ENCODE measurements at regions not wholly inside any gene's neighbourhood (a gene's known extent, or its start where the extent isn't known, plus 50 kb on each side); places are given as distances from the start of the nearest gene placed in this dataset.
A peak's percentile ranks its signal among the peaks of the same experiment; 100 is the strongest.

- no peak overlapping the region for H3K27ac ChIP-seq (ENCODE audit: low read depth, low read length)
- no peaks in the 10 kb centered on the region for H3K27me3 ChIP-seq (ENCODE audit: insufficient read depth, low read length)
- no peaks in the 10 kb centered on the region for H3K36me3 ChIP-seq (ENCODE audit: insufficient read depth, low read length)
- peak overlapping the region; percentile 90 for H2AFZ ChIP-seq (ENCODE audit: low read length)
- TF ChIP-seq CTCF (IDR thresholded peaks at IDR 0.05; ENCODE audit: extremely low read depth, low read depth, low read length): no peak
- H4K20me1 ChIP-seq (ENCODE audit: insufficient read depth, low read length): no peaks in the 10 kb centered on the region
- no peaks in the 10 kb centered on the region for H3K79me2 ChIP-seq (ENCODE audit: insufficient read depth, low read length)
- peak; percentile 31 for DNase-seq (ENCODE audit: insufficient read length, low spot score, missing footprints)
- H3K4me2 ChIP-seq (ENCODE audit: insufficient read depth, low read length): peak overlapping the region; percentile 65
- H3K9me3 ChIP-seq (ENCODE audit: low read depth, low read length): no peaks in the 10 kb centered on the region
- peak overlapping the region; percentile 58 for H3K4me3 ChIP-seq (ENCODE audit: insufficient read depth, low read length)
- H3K4me1 ChIP-seq (ENCODE audit: insufficient read depth, low read length): peaks cover 2% of the 10 kb centered on the region
Observed at GRCh38 chr10:35765066-35765527, 123.0 kb upstream of the FZD8 start.

DNA sequence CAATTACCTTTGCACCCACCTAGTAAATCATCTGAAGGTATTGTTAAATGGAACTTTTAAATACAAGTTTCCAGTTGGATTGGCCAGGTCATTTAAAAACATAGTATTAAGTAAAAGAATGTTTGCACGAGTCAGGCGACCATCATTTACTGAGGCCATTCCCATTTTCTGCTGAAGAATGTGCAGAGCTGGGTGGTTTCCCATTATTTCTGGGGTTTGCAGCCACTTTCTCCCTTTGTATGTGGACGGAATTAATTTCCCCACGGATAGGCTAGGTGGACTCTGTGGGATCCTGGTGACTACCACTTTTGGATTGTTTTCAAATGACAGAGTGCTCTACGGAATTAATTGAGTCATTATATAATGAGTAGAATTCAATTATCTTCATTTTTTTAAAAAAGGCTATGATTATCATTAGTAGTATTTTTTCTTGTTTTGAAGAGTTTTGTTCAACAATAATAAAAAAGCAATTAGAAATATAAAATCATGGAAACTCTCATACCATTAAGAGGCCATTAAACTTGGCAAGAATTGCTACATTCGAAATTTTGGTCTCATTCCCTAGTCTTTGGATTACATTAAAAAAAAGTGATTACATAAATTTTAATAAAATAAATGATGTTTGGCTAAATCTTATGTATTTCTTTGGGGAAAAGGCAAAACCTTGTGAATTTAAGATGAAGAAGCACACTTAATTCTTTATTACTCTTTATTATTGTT lies 120.4 kb upstream of the FZD8 start:
- Histone ChIP-seq H3K4me1 (ENCODE audit: insufficient read depth, low read length) (no peaks in the 10 kb centered on the region), H3K79me2 (ENCODE audit: insufficient read depth, low read length) (no peaks in the 10 kb centered on the region), H4K20me1 (ENCODE audit: insufficient read depth, low read length) (no peaks in the 10 kb centered on the region), H3K4me3 (ENCODE audit: insufficient read depth, low read length) (no peak overlapping the region), H3K4me2 (ENCODE audit: insufficient read depth, low read length) (no peak overlapping the region), H3K9me3 (ENCODE audit: low read depth, low read length) (no peaks in the 10 kb centered on the region), H3K27ac (ENCODE audit: low read depth, low read length) (no peak overlapping the region), H3K27me3 (ENCODE audit: insufficient read depth, low read length) (no peaks in the 10 kb centered on the region), H2AFZ (ENCODE audit: low read length) (no peak overlapping the region), H3K36me3 (ENCODE audit: insufficient read depth, low read length) (no peaks in the 10 kb centered on the region)
- no peak for TF ChIP-seq CTCF (IDR thresholded peaks at IDR 0.05; ENCODE audit: extremely low read depth, low read depth, low read length)
- DNase-seq (ENCODE audit: insufficient read length, low spot score, missing footprints): no peak

GRCh38 chr10:35758076-35758475 lies 116.0 kb upstream of the FZD8 start:
- no peak overlapping the region for H3K4me3 ChIP-seq (ENCODE audit: insufficient read depth, low read length)

More at GRCh38 chr10:35758076-35758475, 116.0 kb upstream of the FZD8 start:
- no peaks in the 10 kb centered on the region for H3K4me1 ChIP-seq (ENCODE audit: insufficient read depth, low read length)
- H2AFZ ChIP-seq (ENCODE audit: low read length): no peak overlapping the region
- H3K4me2 ChIP-seq (ENCODE audit: insufficient read depth, low read length): peak overlapping the region; percentile 51
- no peak overlapping the region for H3K27ac ChIP-seq (ENCODE audit: low read depth, low read length)
- DNase-seq (ENCODE audit: insufficient read length, low spot score, missing footprints): peak; percentile 34
- H3K27me3 ChIP-seq (ENCODE audit: insufficient read depth, low read length): no peaks in the 10 kb centered on the region
- H3K36me3 ChIP-seq (ENCODE audit: insufficient read depth, low read length): no peaks in the 10 kb centered on the region
- no peaks in the 10 kb centered on the region for H3K79me2 ChIP-seq (ENCODE audit: insufficient read depth, low read length)
- H3K9me3 ChIP-seq (ENCODE audit: low read depth, low read length): no peaks in the 10 kb centered on the region
- no peak for TF ChIP-seq CTCF (IDR thresholded peaks at IDR 0.05; ENCODE audit: extremely low read depth, low read depth, low read length)
- H4K20me1 ChIP-seq (ENCODE audit: insufficient read depth, low read length): no peaks in the 10 kb centered on the region

Data from osteoblast (primary cell).